Nephron progenitor cell (in vitro differentiated cells): ENCODE measurements at regions not wholly inside any gene's neighbourhood (a gene's known extent, or its start where the extent isn't known, plus 50 kb on each side); places are given as distances from the start of the nearest gene placed in this dataset.

Experiments
- DNase-seq: peaks from one replicate; pipeline ENCODE4 v3.0.0; 2021
- H3K27ac Mint-ChIP-seq: 2 replicates; pipeline ENCODE4 v1.8.0; 2021; ENCODE audit warnings: mild to moderate bottlenecking, moderate library complexity, mixed read lengths
- H3K27me3 Mint-ChIP-seq: 2 replicates; pipeline ENCODE4 v1.8.0; 2021; ENCODE audit warnings: mild to moderate bottlenecking, low read depth, mixed read lengths; ENCODE audit not compliant: poor library complexity
- H3K36me3 Mint-ChIP-seq: 2 replicates; pipeline ENCODE4 v1.8.0; 2021; ENCODE audit warnings: low read depth, mixed read lengths
- H3K4me1 Mint-ChIP-seq: 2 replicates; pipeline ENCODE4 v1.8.0; 2021; ENCODE audit warnings: mixed read lengths
- H3K4me3 Mint-ChIP-seq: 2 replicates; pipeline ENCODE4 v1.8.0; 2021; ENCODE audit warnings: mild to moderate bottlenecking, moderate library complexity, mixed read lengths
- H3K9me3 Mint-ChIP-seq: 2 replicates; pipeline ENCODE4 v1.8.0; 2021; ENCODE audit warnings: mild to moderate bottlenecking, moderate library complexity, mixed read lengths
- TF ChIP-seq, protein P1 (sequence below): fragments of 200-600 bp; sonication (generic); IDR thresholded peaks from 2 replicates; pipeline ENCODE4 v1.5.0; 2021; ENCODE audit warnings: antibody characterized with exemption

DNA sequence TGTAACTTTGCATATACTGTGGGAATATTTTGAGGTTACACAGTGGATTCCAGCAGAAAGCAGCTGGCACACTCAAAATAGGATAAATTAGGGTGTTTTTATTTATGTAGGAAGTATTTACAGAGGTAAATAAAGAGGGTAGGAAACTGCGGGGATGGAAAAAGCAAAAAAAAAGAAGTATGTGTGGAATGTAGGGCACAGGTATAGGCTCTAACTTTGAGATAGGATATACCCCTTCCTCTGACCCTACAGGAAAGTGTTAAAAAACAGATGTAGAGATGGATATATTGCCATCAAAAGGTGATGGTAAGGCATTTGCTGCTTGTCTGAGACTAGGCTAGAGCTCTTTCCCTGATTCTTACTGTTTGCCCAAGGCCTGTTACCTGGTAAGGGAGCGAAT lies 173.1 kb upstream of the ANK2 start:
- TF ChIP-seq, protein P1, sequence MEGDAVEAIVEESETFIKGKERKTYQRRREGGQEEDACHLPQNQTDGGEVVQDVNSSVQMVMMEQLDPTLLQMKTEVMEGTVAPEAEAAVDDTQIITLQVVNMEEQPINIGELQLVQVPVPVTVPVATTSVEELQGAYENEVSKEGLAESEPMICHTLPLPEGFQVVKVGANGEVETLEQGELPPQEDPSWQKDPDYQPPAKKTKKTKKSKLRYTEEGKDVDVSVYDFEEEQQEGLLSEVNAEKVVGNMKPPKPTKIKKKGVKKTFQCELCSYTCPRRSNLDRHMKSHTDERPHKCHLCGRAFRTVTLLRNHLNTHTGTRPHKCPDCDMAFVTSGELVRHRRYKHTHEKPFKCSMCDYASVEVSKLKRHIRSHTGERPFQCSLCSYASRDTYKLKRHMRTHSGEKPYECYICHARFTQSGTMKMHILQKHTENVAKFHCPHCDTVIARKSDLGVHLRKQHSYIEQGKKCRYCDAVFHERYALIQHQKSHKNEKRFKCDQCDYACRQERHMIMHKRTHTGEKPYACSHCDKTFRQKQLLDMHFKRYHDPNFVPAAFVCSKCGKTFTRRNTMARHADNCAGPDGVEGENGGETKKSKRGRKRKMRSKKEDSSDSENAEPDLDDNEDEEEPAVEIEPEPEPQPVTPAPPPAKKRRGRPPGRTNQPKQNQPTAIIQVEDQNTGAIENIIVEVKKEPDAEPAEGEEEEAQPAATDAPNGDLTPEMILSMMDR: no peak
- Mint-ChIP-seq H3K36me3 (peaks cover 13% of the 10 kb centered on the region), H3K4me1 (no peaks in the 10 kb centered on the region), H3K27me3 (no peaks in the 10 kb centered on the region), H3K9me3 (peaks cover 11% of the 10 kb centered on the region), H3K4me3 (no peak overlapping the region), H3K27ac (no peak overlapping the region)
- DNase-seq: no peak

- H3K36me3 Mint-ChIP-seq: peaks cover 16% of the 10 kb centered on the region
- H3K4me3 Mint-ChIP-seq: no peak overlapping the region
- H3K27ac Mint-ChIP-seq: peak overlapping the region; percentile 97
- H3K9me3 Mint-ChIP-seq: peaks cover 5% of the 10 kb centered on the region
- DNase-seq: no peak
- no peaks in the 10 kb centered on the region for H3K27me3 Mint-ChIP-seq
- peaks cover 28% of the 10 kb centered on the region for H3K4me1 Mint-ChIP-seq
- TF ChIP-seq, protein P1: no peak
These were observed 167.6 kb upstream of the ANK2 start for GRCh38 chr4:112881842-112882241.

DNA sequence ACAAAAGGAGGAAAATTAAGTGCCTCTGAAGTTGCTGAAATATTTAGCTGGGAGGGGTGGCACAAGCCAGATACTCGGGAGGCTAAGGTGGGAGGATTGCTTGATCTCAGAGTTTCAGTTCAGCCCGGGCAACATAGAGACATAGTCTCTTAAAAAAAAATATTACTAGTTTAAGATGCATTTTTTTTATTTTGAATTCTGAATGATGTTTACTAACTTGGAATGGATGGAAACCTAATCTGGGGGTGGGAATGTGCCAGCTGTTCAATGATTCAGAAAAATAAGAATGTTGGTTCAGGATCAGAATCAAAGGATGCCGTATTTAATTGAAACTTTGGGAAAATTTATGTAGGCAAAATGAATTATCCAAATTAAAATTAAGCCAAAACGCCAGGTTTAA lies 167.2 kb upstream of the ANK2 start:
- H3K36me3 Mint-ChIP-seq: peaks cover 19% of the 10 kb centered on the region
- no peak for DNase-seq
- H3K4me3 Mint-ChIP-seq: no peak overlapping the region
- H3K9me3 Mint-ChIP-seq: peaks cover 5% of the 10 kb centered on the region
- peaks cover 31% of the 10 kb centered on the region for H3K4me1 Mint-ChIP-seq
- no peaks in the 10 kb centered on the region for H3K27me3 Mint-ChIP-seq
- TF ChIP-seq, protein P1: no peak
- H3K27ac Mint-ChIP-seq: peak overlapping the region; percentile 97

- TF ChIP-seq, protein P1: no peak
- Mint-ChIP-seq H3K36me3 (peaks cover 19% of the 10 kb centered on the region), H3K27me3 (no peaks in the 10 kb centered on the region), H3K4me1 (peaks cover 45% of the 10 kb centered on the region), H3K27ac (peak overlapping the region; percentile 19), H3K9me3 (peaks cover 5% of the 10 kb centered on the region), H3K4me3 (no peak overlapping the region)
- no peak for DNase-seq
These were observed 165.0 kb upstream of the ANK2 start for GRCh38 chr4:112884406-112884805.

GRCh38 chr4:112885897-112886296 lies 163.6 kb upstream of the ANK2 start:
- no peak overlapping the region for H3K4me3 Mint-ChIP-seq
- TF ChIP-seq, protein P1: no peak
- peaks cover 5% of the 10 kb centered on the region for H3K9me3 Mint-ChIP-seq

DNA sequence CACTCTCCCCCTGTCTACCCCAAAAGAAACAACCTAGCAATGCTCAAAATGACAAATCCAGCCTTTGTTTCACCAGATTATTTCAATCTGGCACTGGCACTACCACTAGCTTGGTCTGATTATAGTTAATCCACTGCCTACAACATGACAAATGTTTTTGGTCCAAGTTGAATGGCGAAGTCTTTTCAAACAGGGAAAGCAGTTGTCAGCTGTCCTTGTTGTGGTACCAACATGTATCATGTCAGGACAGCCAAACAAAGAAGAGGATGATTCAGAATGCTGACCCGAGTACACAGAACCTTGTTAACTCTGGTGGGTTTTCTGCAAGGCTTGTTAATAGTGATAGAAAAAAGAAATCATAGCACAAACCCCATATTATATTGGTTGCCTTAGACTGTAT lies 160.8 kb upstream of the ANK2 start:
- peaks cover 5% of the 10 kb centered on the region for H3K9me3 Mint-ChIP-seq
- no peak for DNase-seq
- H3K4me1 Mint-ChIP-seq: peaks cover 47% of the 10 kb centered on the region
- TF ChIP-seq, protein P1: no peak
- H3K27me3 Mint-ChIP-seq: no peaks in the 10 kb centered on the region
- H3K36me3 Mint-ChIP-seq: peaks cover 14% of the 10 kb centered on the region
- no peak overlapping the region for H3K4me3 Mint-ChIP-seq
- H3K27ac Mint-ChIP-seq: no peak overlapping the region

More at GRCh38 chr4:112885897-112886296, 163.6 kb upstream of the ANK2 start:
- H3K27me3 Mint-ChIP-seq: no peaks in the 10 kb centered on the region
- peaks cover 14% of the 10 kb centered on the region for H3K36me3 Mint-ChIP-seq
- no peak for DNase-seq
- peaks cover 55% of the 10 kb centered on the region for H3K4me1 Mint-ChIP-seq
- H3K27ac Mint-ChIP-seq: no peak overlapping the region
